H1 (cell line): ENCODE measurements at regions not wholly inside any gene's neighbourhood (a gene's known extent, or its start where the extent isn't known, plus 50 kb on each side); places are given as distances from the start of the nearest gene placed in this dataset.

ENCODE experiments used
- CTCF ChIA-PET: fragments of 300-600 bp; sonication (Branson Sonifier 250); formaldehyde crosslinking; loops from one replicate; lab custom pipeline; 2021; ENCODE audit not compliant: partially characterized antibody; lab: Charles Lee
- POLR2A ChIA-PET: fragments of 300-600 bp; sonication (Branson Sonifier 250); formaldehyde crosslinking; loops from one replicate; lab custom pipeline; 2021; ENCODE audit warnings: inconsistent platforms; ENCODE audit not compliant: partially characterized antibody; lab: Charles Lee
- DNase-seq, 2 experiments: peaks; one replicate each; pipeline versions ENCODE4 v3.0.0 to v3.0.0-alpha.2; 2010 to 2022; ENCODE audit warnings: low spot score in 2 of 2, low read depth in 1 of 2, mixed read lengths in 1 of 2
- FAIRE-seq: peaks from 2 replicates; lab custom pipeline; 2011; peaks lifted over from hg19 to GRCh38; lab: Jason Lieb, UNC
- H2AFZ ChIP-seq: 2 replicates; pipeline ENCODE4 v1.8.1; 2012; ENCODE audit warnings: low read length, inconsistent platforms
- H2AK5ac ChIP-seq: 2 replicates; pipeline ENCODE4 v1.6.1; 2013; ENCODE audit warnings: low read depth, low read length
- H2BK120ac ChIP-seq: replicated peaks from 2 replicates; pipeline ENCODE3; 2013; ENCODE audit warnings: low read depth, low read length, inconsistent platforms
- H2BK12ac ChIP-seq: 2 replicates; pipeline ENCODE4 v1.6.1; 2013; ENCODE audit warnings: low read depth, low read length
- H2BK15ac ChIP-seq: 2 replicates; pipeline ENCODE4 v1.6.1; 2013; ENCODE audit warnings: low read length
- H2BK20ac ChIP-seq: 2 replicates; pipeline ENCODE4 v1.6.1; 2013; ENCODE audit warnings: low read length
- H2BK5ac ChIP-seq: 2 replicates; pipeline ENCODE4 v1.6.1; 2013; ENCODE audit warnings: low read depth, low read length
- H3K14ac ChIP-seq: 2 replicates; pipeline ENCODE4 v1.6.1; 2013; ENCODE audit warnings: inconsistent platforms; ENCODE audit not compliant: insufficient read length
- H3K18ac ChIP-seq: 2 replicates; pipeline ENCODE4 v1.6.1; 2013; ENCODE audit warnings: low read length; ENCODE audit errors: extremely low read depth
- H3K23ac ChIP-seq: 2 replicates; pipeline ENCODE4 v1.6.1; 2013; ENCODE audit warnings: inconsistent platforms; ENCODE audit not compliant: insufficient read length
- H3K23me2 ChIP-seq: 2 replicates; pipeline ENCODE4 v1.6.1; 2013; ENCODE audit warnings: low read depth, low read length
- H3K27ac ChIP-seq: 2 replicates; pipeline ENCODE4 v1.6.1; 2011; ENCODE audit warnings: low read depth, low read length, inconsistent platforms
- H3K27me3 ChIP-seq, 4 experiments: replicated peaks in 1 of 4; 1 replicate in 1 of 4; 2 replicates in 3 of 4; pipeline versions ENCODE4 v1.6.1 to v1.8.1; 2011 to 2013; ENCODE audit warnings: low read length in 3 of 4, mild to moderate bottlenecking in 3 of 4, inconsistent platforms in 2 of 4, mixed read lengths in 2 of 4, moderate library complexity in 1 of 4; ENCODE audit not compliant: control insufficient read depth in 3 of 4, insufficient read depth in 3 of 4; ENCODE audit errors: extremely low read depth in 1 of 4
- H3K36me3 ChIP-seq, 4 experiments: 2 replicates each; pipeline versions ENCODE4 v1.6.1 to v1.8.1; 2011 to 2013; ENCODE audit warnings: mild to moderate bottlenecking in 4 of 4, low read length in 3 of 4, moderate library complexity in 2 of 4, control low read depth in 1 of 4, inconsistent platforms in 1 of 4; ENCODE audit not compliant: insufficient read depth in 4 of 4, control insufficient read depth in 2 of 4
- H3K4ac ChIP-seq: replicated peaks from 2 replicates; pipeline ENCODE3; 2013; ENCODE audit warnings: low read length, low read depth, mixed read lengths, inconsistent platforms; ENCODE audit not compliant: insufficient read length
- H3K4me1 ChIP-seq, 4 experiments: replicated peaks in 1 of 4; 1 replicate in 1 of 4; 2 replicates in 3 of 4; pipeline versions ENCODE4 v1.6.1 to v1.8.1; 2011 to 2013; ENCODE audit warnings: low read length in 3 of 4, inconsistent platforms in 2 of 4, mixed read lengths in 1 of 4; ENCODE audit not compliant: insufficient read depth in 4 of 4, control insufficient read depth in 3 of 4
- H3K4me2 ChIP-seq, 2 experiments: 2 replicates each; pipeline versions ENCODE4 v1.6.1 to v1.8.1; 2011 to 2013; ENCODE audit warnings: low read depth in 2 of 2, low read length in 2 of 2, control low read depth in 1 of 2, inconsistent platforms in 1 of 2, mild to moderate bottlenecking in 1 of 2; ENCODE audit not compliant: insufficient read depth in 1 of 2
- H3K4me3 ChIP-seq, 4 experiments: fragments of 200-600, 300-600 bp in 1 of 4; sonication (generic), shearing (Covaris generic), sonication (Bioruptor Twin) in 1 of 4; 2 replicates each; pipeline versions ENCODE4 v1.5.1 to v1.8.1; 2011 to 2016; ENCODE audit warnings: low read length in 4 of 4, low read depth in 3 of 4, control low read depth in 2 of 4, inconsistent platforms in 2 of 4, mild to moderate bottlenecking in 2 of 4, mixed read lengths in 1 of 4, moderate library complexity in 1 of 4; ENCODE audit not compliant: insufficient read depth in 2 of 4; ENCODE audit errors: extremely low read depth in 1 of 4
- H3K56ac ChIP-seq: replicated peaks from 2 replicates; pipeline ENCODE3; 2013; ENCODE audit warnings: low read depth, mild to moderate bottlenecking, mixed read lengths, low read length, inconsistent platforms; ENCODE audit not compliant: insufficient read length
- H3K79me1 ChIP-seq: 2 replicates; pipeline ENCODE4 v1.6.1; 2013; ENCODE audit warnings: low read depth, low read length, control low read depth
- H3K79me2 ChIP-seq, 2 experiments: 2 replicates each; pipeline versions ENCODE4 v1.6.1 to v1.8.1; 2012 to 2013; ENCODE audit warnings: low read length in 2 of 2, mild to moderate bottlenecking in 2 of 2, inconsistent platforms in 1 of 2; ENCODE audit not compliant: insufficient read depth in 2 of 2, control insufficient read depth in 1 of 2
- H3K9ac ChIP-seq, 4 experiments: replicated peaks in 1 of 4; 1 replicate in 1 of 4; 2 replicates in 3 of 4; pipeline versions ENCODE4 v1.6.1 to v1.8.1; 2011 to 2013; ENCODE audit warnings: low read depth in 3 of 4, low read length in 3 of 4, control low read depth in 2 of 4, mild to moderate bottlenecking in 2 of 4, moderate library complexity in 2 of 4, inconsistent platforms in 1 of 4; ENCODE audit errors: extremely low read depth in 1 of 4
- H3K9me3 ChIP-seq, 2 experiments: 2 replicates each; pipeline versions ENCODE4 v1.6.1 to v1.8.1; 2012 to 2013; ENCODE audit warnings: mild to moderate bottlenecking in 2 of 2, moderate library complexity in 2 of 2, control low read depth in 1 of 2, inconsistent platforms in 1 of 2, low read depth in 1 of 2, low read length in 1 of 2, mixed read lengths in 1 of 2; ENCODE audit not compliant: insufficient read depth in 2 of 2
- H4K20me1 ChIP-seq, 2 experiments: replicated peaks in 1 of 2; 2 replicates each; pipeline versions ENCODE3 to v1.8.1; 2011 to 2013; ENCODE audit warnings: inconsistent platforms in 2 of 2, low read length in 2 of 2, mild to moderate bottlenecking in 1 of 2; ENCODE audit not compliant: insufficient read depth in 2 of 2, control insufficient read depth in 1 of 2
- H4K5ac ChIP-seq: 2 replicates; pipeline ENCODE4 v1.6.1; 2013; ENCODE audit warnings: low read length, low read depth, mixed read lengths, inconsistent platforms; ENCODE audit not compliant: insufficient read length
- H4K8ac ChIP-seq: 2 replicates; pipeline ENCODE4 v1.8.0; 2013; ENCODE audit warnings: mild to moderate bottlenecking, moderate library complexity, low read length, inconsistent platforms; ENCODE audit not compliant: insufficient read depth; ENCODE audit errors: extremely low read depth
- H4K91ac ChIP-seq: replicated peaks from 2 replicates; pipeline ENCODE3; 2013; ENCODE audit warnings: low read length, mixed read lengths, inconsistent platforms; ENCODE audit not compliant: insufficient read length
- EGR1 ChIP-seq: IDR thresholded peaks from 2 replicates; pipeline ENCODE4 v1.6.1; 2011; ENCODE audit warnings: low read depth, low read length, borderline replicate concordance
- POU5F1 ChIP-seq: IDR thresholded peaks from 2 replicates; pipeline ENCODE4 v1.6.1; 2011; ENCODE audit warnings: low read depth, mild to moderate bottlenecking, low read length, moderate library complexity
- RFX5 ChIP-seq: IDR thresholded peaks from 2 replicates; pipeline ENCODE4 v1.6.1; 2011; ENCODE audit warnings: low read depth, low read length, improper control_type of control experiment, borderline replicate concordance
- TAF7 ChIP-seq: optimal IDR thresholded peaks from 2 replicates; pipeline ENCODE3; 2011; ENCODE audit warnings: low read depth, mild to moderate bottlenecking, inconsistent platforms, low read length, moderate library complexity, borderline replicate concordance
- WGBS, 2 experiments: shearing (Covaris generic) in 1 of 2; methylation state at CpG; one replicate each; pipeline versions ENCODE4 v1.1.6 to v1.1.7; 2013 to 2015; ENCODE audit warnings: low lambda C conversion rate in 2 of 2, mixed read lengths in 2 of 2, inconsistent platforms in 1 of 2, low coverage in 1 of 2, missing lambda C conversion rate in 1 of 2; ENCODE audit not compliant: insufficient replicate concordance in 2 of 2, insufficient coverage in 1 of 2, insufficient read length in 1 of 2; ENCODE audit errors: extremely low coverage in 1 of 2, missing lambda C conversion rate in 1 of 2; 5-methylcytosine and 5-hydroxymethylcytosine counted together

GRCh38 chr22:44369916-44370801 is 57.4 kb upstream of the SHISAL1 start:
- no peak overlapping the region; the same call in 1 of the 2 replicates for H2BK12ac ChIP-seq
- no peak overlapping the region for H3K23ac ChIP-seq
- no peak overlapping the region for H2BK5ac ChIP-seq
- DNase-seq (no peak), FAIRE-seq (no peak)
- peak overlapping the region; percentile 26 for H4K91ac ChIP-seq
- no peak for TF ChIP-seq EGR1
- TF ChIP-seq TAF7, result no peak
- TF ChIP-seq RFX5, result no peak
- TF ChIP-seq POU5F1, result no peak
- H2BK120ac ChIP-seq, result no peak overlapping the region
- H3K9ac ChIP-seq, result no peak overlapping the region
- no peak overlapping the region for H3K4ac ChIP-seq
- no peak overlapping the region for H3K27ac ChIP-seq
- H2AK5ac ChIP-seq, result no peak overlapping the region
- no peaks in the 10 kb centered on the region for H3K36me3 ChIP-seq
- ChIA-PET POLR2A (interaction anchor here (1.5 kb wide), 1 partner anchor 126 kb away, joined by 3 read pairs; no protein-coding TSS in a partner anchor), CTCF (interaction anchor here (0.5 to 7.0 kb wide), 39 partner anchors 10 to 592 kb away, joined by 3 to 59 read pairs (median 3); no protein-coding TSS in a partner anchor)
- H4K5ac ChIP-seq, result no peak overlapping the region
- no peak overlapping the region for H3K18ac ChIP-seq
- no peak overlapping the region for H2BK20ac ChIP-seq
- H2BK15ac ChIP-seq, result no peak overlapping the region
- H3K27me3 ChIP-seq, result peaks cover 0 to 3% (median 0%) of the 10 kb centered on the region in 4 experiments; a peak in 1 of 7 replicates
- H3K4me1 ChIP-seq, result no peaks in the 10 kb centered on the region; a peak in 3 of 7 replicates
- no peak overlapping the region for H3K4me2 ChIP-seq
- H4K8ac ChIP-seq, result peak overlapping the region; percentile 58; the same call in 1 of the 2 replicates
- no peaks in the 10 kb centered on the region for H4K20me1 ChIP-seq
- H3K79me2 ChIP-seq, result no peaks in the 10 kb centered on the region
- 87% methylated on average over 13 of the region's 18 CpGs; no CpG with 5 or more reads in 1 of the 2 experiments for WGBS, 2 experiments
- H2AFZ ChIP-seq, result no peak overlapping the region
- H3K14ac ChIP-seq, result no peak overlapping the region
- H3K9me3 ChIP-seq, result peaks cover 0 to 5% of the 10 kb centered on the region in 2 experiments; a peak in 3 of 4 replicates
- no peak overlapping the region for H3K56ac ChIP-seq
- no peaks in the 10 kb centered on the region for H3K79me1 ChIP-seq
- no peaks in the 10 kb centered on the region for H3K23me2 ChIP-seq
- H3K4me3 ChIP-seq, result no peak overlapping the region
